ENCODE measurements at regions not wholly inside any gene's neighbourhood (a gene's known extent, or its start where the extent isn't known, plus 50 kb on each side); places are given as distances from the start of the nearest gene placed in this dataset.

- Histone ChIP-seq H3K4me1 (ENCODE audit: insufficient read depth, low read length) (no peaks in the 10 kb centered on the region), H3K18ac (ENCODE audit: insufficient read length, low read depth, low read length) (no peak overlapping the region), H2BK120ac (ENCODE audit: low read depth, low read length, poor library complexity, severe bottlenecking) (no peak overlapping the region), H3K4me2 (ENCODE audit: insufficient read depth, insufficient read length, low read length) (no peak overlapping the region), H2BK20ac (ENCODE audit: low read depth, low read length, poor library complexity, severe bottlenecking) (no peak overlapping the region), H3K23ac (ENCODE audit: insufficient read length, low read depth, low read length) (no peak overlapping the region), H2BK12ac (ENCODE audit: insufficient read length, low read depth, low read length) (no peak overlapping the region), H4K8ac (replicated peaks; ENCODE audit: insufficient read length, low read depth, low read length) (no peak overlapping the region), H3K14ac (ENCODE audit: insufficient read depth, low read length) (no peak overlapping the region), H3K27ac (ENCODE audit: insufficient read length, low read depth, low read length) (no peak overlapping the region), H3K56ac (ENCODE audit: insufficient read length, low read depth, low read length) (no peak overlapping the region), H4K91ac (ENCODE audit: insufficient read length, low read depth, low read length) (no peak overlapping the region), H2AK5ac (ENCODE audit: insufficient read length, low read length) (no peak overlapping the region), H3K79me2 (ENCODE audit: insufficient read depth, low read length) (no peaks in the 10 kb centered on the region), H3K27me3 (ENCODE audit: insufficient read depth, low read length) (no peaks in the 10 kb centered on the region), H2BK15ac (ENCODE audit: low read depth, low read length) (no peak overlapping the region), H3K23me2 (ENCODE audit: insufficient read length, low read depth, low read length, poor library complexity, severe bottlenecking) (no peaks in the 10 kb centered on the region), H4K20me1 (ENCODE audit: control insufficient read depth, insufficient read depth, insufficient read length) (no peaks in the 10 kb centered on the region), H2AFZ (ENCODE audit: low read length) (no peak overlapping the region), H3K4ac (ENCODE audit: low read depth, low read length) (no peak overlapping the region), H3K9me3 (ENCODE audit: control insufficient read depth, low read depth, low read length) (no peaks in the 10 kb centered on the region), H3K79me1 (ENCODE audit: insufficient read depth, low read depth, low read length, poor library complexity, severe bottlenecking) (no peaks in the 10 kb centered on the region), H3K9ac (ENCODE audit: extremely low read depth, insufficient read length, low read length) (no peak overlapping the region), H3T11ph (ENCODE audit: low read length) (no peak overlapping the region), H2BK5ac (ENCODE audit: insufficient read length, low read length) (no peak overlapping the region), H4K5ac (ENCODE audit: insufficient read length, low read depth, low read length) (no peak overlapping the region)
- Mint-ChIP-seq H3K27me3 (ENCODE audit: low read depth) (no peaks in the 10 kb centered on the region), H3K36me3 (ENCODE audit: insufficient read depth in 1 of 3, low read depth in 3 of 3) (no peaks in the 10 kb centered on the region), H3K9me3 (peaks cover 0 to 2% of the 10 kb centered on the region in 2 experiments; a peak in 1 of 5 replicates), H3K4me3 (no peak overlapping the region), H3K27ac (no peak overlapping the region), H3K4me1 (no peaks in the 10 kb centered on the region)
- DNase-seq: no peak
- TF ChIP-seq CTCF (conservative IDR thresholded peaks at IDR 0.05): no peak
- WGBS (ENCODE audit: extremely low coverage, insufficient read length, low lambda C conversion rate): no CpG with 5 or more reads among the region's 4 CpGs
Measured at GRCh38 chr10:33966946-33967345, 632.5 kb upstream of the NRP1 start.

Data from H9 (cell line).